WTC11 (cell line): ENCODE measurements at regions not wholly inside any gene's neighbourhood (a gene's known extent, or its start where the extent isn't known, plus 50 kb on each side); places are given as distances from the start of the nearest gene placed in this dataset.
"Not testable (repeated sequence)": the region's sequence is repeated elsewhere in the genome, so short reads cannot be mapped to it uniquely, and the experiment has no call there.

Experiments
- TF ChIP-seq, protein P1 (sequence below): fragments of 200-600 bp; IDR thresholded peaks from 2 replicates; pipeline ENCODE4 v1.8.0; 2022; ENCODE audit warnings: antibody characterized with exemption
- TF ChIP-seq, protein P2 (sequence below): sonication (generic); formaldehyde crosslinking; IDR thresholded peaks from 2 replicates; pipeline ENCODE4 v1.8.1; 2022; ENCODE audit warnings: missing genetic modification reagents, borderline replicate concordance

GRCh38 chr2:132352481-132353001 lies 64.1 kb upstream of the GPR39 start:
- TF ChIP-seq, protein P1, sequence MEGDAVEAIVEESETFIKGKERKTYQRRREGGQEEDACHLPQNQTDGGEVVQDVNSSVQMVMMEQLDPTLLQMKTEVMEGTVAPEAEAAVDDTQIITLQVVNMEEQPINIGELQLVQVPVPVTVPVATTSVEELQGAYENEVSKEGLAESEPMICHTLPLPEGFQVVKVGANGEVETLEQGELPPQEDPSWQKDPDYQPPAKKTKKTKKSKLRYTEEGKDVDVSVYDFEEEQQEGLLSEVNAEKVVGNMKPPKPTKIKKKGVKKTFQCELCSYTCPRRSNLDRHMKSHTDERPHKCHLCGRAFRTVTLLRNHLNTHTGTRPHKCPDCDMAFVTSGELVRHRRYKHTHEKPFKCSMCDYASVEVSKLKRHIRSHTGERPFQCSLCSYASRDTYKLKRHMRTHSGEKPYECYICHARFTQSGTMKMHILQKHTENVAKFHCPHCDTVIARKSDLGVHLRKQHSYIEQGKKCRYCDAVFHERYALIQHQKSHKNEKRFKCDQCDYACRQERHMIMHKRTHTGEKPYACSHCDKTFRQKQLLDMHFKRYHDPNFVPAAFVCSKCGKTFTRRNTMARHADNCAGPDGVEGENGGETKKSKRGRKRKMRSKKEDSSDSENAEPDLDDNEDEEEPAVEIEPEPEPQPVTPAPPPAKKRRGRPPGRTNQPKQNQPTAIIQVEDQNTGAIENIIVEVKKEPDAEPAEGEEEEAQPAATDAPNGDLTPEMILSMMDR, result not testable (repeated sequence)
- TF ChIP-seq, protein P2, sequence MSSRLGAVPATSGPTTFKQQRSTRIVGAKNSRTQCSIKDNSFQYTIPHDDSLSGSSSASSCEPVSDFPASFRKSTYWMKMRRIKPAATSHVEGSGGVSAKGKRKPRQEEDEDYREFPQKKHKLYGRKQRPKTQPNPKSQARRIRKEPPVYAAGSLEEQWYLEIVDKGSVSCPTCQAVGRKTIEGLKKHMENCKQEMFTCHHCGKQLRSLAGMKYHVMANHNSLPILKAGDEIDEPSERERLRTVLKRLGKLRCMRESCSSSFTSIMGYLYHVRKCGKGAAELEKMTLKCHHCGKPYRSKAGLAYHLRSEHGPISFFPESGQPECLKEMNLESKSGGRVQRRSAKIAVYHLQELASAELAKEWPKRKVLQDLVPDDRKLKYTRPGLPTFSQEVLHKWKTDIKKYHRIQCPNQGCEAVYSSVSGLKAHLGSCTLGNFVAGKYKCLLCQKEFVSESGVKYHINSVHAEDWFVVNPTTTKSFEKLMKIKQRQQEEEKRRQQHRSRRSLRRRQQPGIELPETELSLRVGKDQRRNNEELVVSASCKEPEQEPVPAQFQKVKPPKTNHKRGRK (CRISPR knock-in tag), result not testable (repeated sequence)
